ENCODE measurements at regions not wholly inside any gene's neighbourhood (a gene's known extent, or its start where the extent isn't known, plus 50 kb on each side); places are given as distances from the start of the nearest gene placed in this dataset.

- TF ChIP-seq CTCF (IDR thresholded peaks at IDR 0.05 in 8 of 11, conservative IDR thresholded peaks at IDR 0.05 in 3 of 11) (no peak), POLR2A (IDR thresholded peaks at IDR 0.05) (no peak), POLR2AphosphoS5 (IDR thresholded peaks at IDR 0.05) (no peak)
These were observed 483.0 kb upstream of the NBEA start for GRCh38 chr13:34458756-34459715.

All from spleen (tissue), 7 donors.